H7 (cell line): ENCODE measurements at regions not wholly inside any gene's neighbourhood (a gene's known extent, or its start where the extent isn't known, plus 50 kb on each side); places are given as distances from the start of the nearest gene placed in this dataset.

Experiments
- DNase-seq: peaks from one replicate; pipeline ENCODE4 v3.0.0; 2012
- H3K27me3 ChIP-seq: 2 replicates; pipeline ENCODE4 v1.6.0; 2011; ENCODE audit warnings: mild to moderate bottlenecking, low read length; ENCODE audit not compliant: control insufficient read depth, insufficient read depth
- H3K36me3 ChIP-seq: replicated peaks from 2 replicates; pipeline ENCODE4 v1.5.1; 2011; ENCODE audit warnings: low read length; ENCODE audit not compliant: control insufficient read depth, insufficient read depth
- H3K4me3 ChIP-seq: 2 replicates; pipeline ENCODE4 v1.5.1; 2011; ENCODE audit warnings: low read depth, mild to moderate bottlenecking, control low read depth, low read length, moderate library complexity; ENCODE audit not compliant: insufficient read depth

- Histone ChIP-seq H3K36me3 (no peaks in the 10 kb centered on the region), H3K27me3 (no peaks in the 10 kb centered on the region), H3K4me3 (no peak overlapping the region)
- peak; percentile 35 for DNase-seq
Observed at GRCh38 chr2:121873864-121874263, 118.4 kb downstream of the TSN start.

DNA sequence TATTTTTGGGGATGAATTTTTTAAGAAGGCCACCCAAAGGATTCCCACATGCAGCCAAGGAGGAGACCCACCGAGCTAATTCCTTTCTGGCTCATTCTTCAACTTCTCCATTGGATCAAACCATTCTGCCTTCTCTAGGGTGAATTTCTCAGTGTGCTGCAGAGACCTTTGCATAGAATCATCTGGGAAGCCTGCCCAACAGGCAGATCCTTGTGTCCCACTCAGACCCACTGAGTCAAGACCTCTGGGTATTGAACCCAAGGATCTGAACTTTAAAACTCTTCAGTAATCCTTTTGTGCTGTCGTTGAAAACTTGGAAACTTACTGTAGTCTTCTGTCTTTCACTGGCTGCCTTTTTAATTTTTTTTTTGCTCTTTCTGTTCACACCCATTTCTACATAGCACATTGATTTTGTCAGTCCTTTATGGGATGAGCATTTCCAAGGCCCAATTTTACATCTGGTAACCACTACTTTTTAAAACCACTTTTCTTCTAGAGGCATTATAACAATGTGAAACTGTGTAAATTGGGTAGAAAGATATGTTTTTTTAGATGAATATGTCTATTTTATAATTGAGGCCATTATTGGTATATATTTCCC is 120.2 kb downstream of the TSN start:
- no peak overlapping the region for H3K4me3 ChIP-seq
- no peak for DNase-seq
- no peaks in the 10 kb centered on the region for H3K36me3 ChIP-seq
- no peaks in the 10 kb centered on the region for H3K27me3 ChIP-seq

- Histone ChIP-seq H3K36me3 (no peaks in the 10 kb centered on the region), H3K27me3 (no peaks in the 10 kb centered on the region), H3K4me3 (no peak overlapping the region)
- no peak for DNase-seq
Observed at GRCh38 chr2:121877366-121877765, 121.9 kb downstream of the TSN start.

DNA sequence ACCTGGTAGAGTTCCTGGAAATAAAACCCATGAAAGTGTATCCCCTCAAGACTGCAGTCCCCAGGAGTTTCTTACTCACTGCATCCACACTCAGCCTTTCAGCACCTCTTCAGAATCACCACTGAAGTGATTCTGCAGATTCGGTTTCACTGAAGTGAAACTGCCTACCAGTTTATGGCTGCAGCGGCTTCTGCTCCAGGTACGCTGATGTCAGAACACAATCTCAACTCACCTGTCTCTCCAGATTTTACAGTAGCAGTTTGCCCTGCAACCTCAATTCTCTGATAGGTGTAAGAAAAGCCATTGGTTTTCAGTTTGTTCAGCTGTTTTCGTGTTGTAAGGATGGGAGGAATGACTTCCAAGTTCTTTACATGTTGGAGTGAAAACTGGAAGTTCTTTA is 124.8 kb downstream of the TSN start:
- DNase-seq, result no peak

GRCh38 chr2:121881038-121881437 is 125.6 kb downstream of the TSN start:
- H3K36me3 ChIP-seq, result no peaks in the 10 kb centered on the region
- no peaks in the 10 kb centered on the region; the same call in 1 of the 2 replicates for H3K27me3 ChIP-seq
- H3K4me3 ChIP-seq, result no peak overlapping the region
- DNase-seq, result no peak

More for the DNA sequence above, 124.8 kb downstream of the TSN start:
- Histone ChIP-seq H3K27me3 (no peaks in the 10 kb centered on the region), H3K4me3 (no peak overlapping the region), H3K36me3 (no peaks in the 10 kb centered on the region)

- no peak overlapping the region for H3K4me3 ChIP-seq
- DNase-seq, result no peak
- no peaks in the 10 kb centered on the region; the same call in 1 of the 2 replicates for H3K27me3 ChIP-seq
- H3K36me3 ChIP-seq, result no peaks in the 10 kb centered on the region
Observed at GRCh38 chr2:121881950-121882349, 126.5 kb downstream of the TSN start.

DNA sequence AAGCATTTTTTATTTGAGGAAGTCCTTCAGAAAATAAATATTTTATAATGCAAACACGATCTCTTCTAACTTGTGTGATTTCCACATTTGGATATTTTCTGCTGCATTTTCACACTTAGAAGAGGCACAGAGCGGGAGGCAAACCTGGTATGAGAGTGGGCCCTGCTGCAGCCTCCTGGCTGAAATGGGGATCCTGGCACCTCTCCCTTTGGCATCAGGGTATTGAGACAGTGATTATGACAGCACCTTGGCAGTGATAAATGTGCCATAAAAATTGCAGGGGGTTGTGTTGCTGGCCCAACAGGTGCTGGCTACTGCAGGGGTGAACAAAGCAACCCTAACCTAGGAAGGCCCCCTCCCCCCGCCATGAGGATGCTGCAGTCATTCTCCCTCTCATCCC is 128.6 kb downstream of the TSN start:
- DNase-seq, result peak; percentile 39
- Histone ChIP-seq H3K4me3 (no peak overlapping the region), H3K36me3 (no peaks in the 10 kb centered on the region), H3K27me3 (no peaks in the 10 kb centered on the region; the same call in 1 of the 2 replicates)

DNA sequence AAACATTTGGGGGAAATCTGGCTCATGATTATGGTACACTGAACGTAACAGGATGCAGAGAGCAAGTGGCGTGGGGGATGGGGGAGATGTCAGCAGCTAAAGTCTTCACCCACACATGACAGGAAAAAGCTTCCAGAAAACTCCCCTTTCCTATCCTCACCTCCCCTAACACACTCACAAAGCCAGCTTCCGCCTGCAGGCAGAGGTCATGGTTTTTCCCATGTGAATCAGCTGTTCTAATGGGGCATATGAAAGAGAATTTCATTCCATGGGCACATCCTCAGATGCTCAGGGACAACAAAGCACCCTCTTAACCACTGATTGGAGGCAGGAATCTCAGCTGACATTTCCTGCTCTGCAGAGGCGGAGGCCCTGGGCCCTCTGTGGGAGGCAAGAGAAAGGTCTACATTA is 129.1 kb downstream of the TSN start:
- no peaks in the 10 kb centered on the region; the same call in 1 of the 2 replicates for H3K27me3 ChIP-seq
- H3K4me3 ChIP-seq, result no peak overlapping the region
- no peaks in the 10 kb centered on the region for H3K36me3 ChIP-seq
- peak; percentile 34 for DNase-seq

- no peak for DNase-seq
Observed at GRCh38 chr2:121886059-121886458, 130.6 kb downstream of the TSN start.

DNA sequence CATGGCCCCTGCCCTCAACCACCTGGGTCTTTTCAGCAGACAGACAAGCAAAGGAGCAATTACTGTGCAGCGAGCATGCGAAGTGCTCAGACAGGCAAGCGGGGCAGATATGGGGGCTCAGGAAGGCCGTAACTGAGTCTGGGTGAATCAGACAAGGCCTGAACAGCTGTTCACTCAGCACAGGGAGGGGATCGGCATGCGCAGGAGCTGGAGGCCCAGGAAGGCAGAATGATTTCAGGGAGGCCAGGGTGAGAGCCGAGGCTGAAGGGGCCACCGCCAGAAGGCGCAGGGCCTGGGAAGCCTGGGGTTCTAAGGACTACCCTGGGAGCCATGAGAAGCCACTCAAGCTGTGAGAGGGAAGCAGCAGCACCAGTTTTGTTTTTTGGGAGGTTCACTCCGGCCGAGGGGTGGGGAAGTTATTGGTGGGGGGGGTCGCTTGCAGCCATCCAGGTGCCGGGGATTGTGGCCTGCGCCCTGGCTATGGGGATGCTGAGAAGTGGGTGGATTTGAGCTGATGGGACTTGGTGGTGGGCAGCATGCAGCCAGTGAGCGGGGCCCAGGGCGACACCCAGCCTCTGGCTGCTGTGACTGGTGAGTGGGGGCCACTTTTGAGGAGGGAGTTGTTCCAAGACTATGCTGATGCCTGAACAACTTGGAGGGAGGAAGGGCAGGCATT is 132.2 kb downstream of the TSN start:
- no peaks in the 10 kb centered on the region; the same call in 1 of the 2 replicates for H3K27me3 ChIP-seq
- no peaks in the 10 kb centered on the region for H3K36me3 ChIP-seq
- DNase-seq, result peak; percentile 38
- no peak overlapping the region for H3K4me3 ChIP-seq

More at GRCh38 chr2:121886059-121886458, 130.6 kb downstream of the TSN start:
- Histone ChIP-seq H3K27me3 (no peaks in the 10 kb centered on the region; the same call in 1 of the 2 replicates), H3K4me3 (no peak overlapping the region), H3K36me3 (no peaks in the 10 kb centered on the region)

DNA sequence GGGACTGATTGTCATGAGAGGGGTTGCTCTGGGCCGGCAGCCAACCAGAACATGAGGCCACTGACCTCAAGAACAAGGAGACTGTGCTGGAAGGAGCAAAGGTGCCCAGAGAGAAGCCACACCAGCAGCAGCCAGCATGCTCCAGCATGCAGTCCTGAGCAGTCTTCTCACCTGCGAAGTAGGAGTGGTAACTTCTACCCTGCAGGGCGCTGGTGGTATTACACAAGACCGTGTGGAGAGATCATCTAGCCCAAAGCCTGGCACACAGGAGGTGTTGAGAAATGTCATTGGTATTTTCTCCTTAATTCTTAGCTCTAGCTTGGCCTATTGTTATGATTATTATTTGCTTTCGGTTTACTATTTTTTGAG is 132.7 kb downstream of the TSN start:
- Histone ChIP-seq H3K4me3 (no peak overlapping the region), H3K27me3 (no peaks in the 10 kb centered on the region; the same call in 1 of the 2 replicates), H3K36me3 (no peaks in the 10 kb centered on the region)
- peak; percentile 84 for DNase-seq

GRCh38 chr2:121890041-121890440 is 134.6 kb downstream of the TSN start:
- Histone ChIP-seq H3K27me3 (no peaks in the 10 kb centered on the region; the same call in 1 of the 2 replicates), H3K36me3 (no peaks in the 10 kb centered on the region), H3K4me3 (no peak overlapping the region)
- no peak for DNase-seq

DNA sequence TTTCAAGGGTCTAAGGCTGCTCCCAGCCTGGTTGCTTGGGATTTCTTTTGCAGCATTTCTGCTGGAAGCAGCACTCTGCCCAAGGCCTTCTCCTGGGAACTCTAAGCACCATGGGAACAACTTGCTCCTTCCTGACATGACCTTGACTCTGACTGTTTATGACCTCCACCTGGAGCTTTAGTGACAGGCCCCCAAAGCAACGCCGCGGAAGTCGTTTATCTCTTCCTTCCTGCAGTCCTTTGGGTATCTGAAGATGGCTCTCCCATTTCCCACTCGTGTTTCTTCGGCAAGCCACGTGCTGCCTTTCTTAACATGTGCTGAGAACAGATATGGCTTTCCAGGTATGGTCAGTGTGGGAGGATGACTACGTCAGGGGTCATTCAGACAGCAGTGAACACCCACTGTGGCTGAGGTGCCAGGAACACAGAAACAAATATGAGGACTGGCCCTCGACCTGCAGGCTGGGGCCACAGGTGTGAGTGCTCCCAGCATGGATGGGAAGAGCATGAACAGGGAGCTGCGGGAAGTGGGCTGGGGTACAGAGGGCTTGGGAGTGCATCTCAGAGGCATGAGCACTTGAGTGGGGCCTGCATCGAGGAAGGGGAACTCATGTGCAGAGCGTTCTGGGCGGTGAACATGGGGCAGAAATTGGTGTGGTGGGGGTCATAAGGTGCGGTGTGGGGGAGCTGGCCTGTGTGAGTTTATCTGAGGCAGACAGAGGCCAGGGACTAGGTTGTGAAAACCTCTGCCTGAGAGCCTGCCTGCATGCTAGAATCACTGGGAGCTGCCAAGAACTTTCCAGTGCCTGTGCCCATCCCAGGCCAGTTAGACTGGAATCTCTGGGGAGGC is 140.5 kb downstream of the TSN start:
- no peaks in the 10 kb centered on the region for H3K36me3 ChIP-seq
- DNase-seq, result no peak
- H3K27me3 ChIP-seq, result no peaks in the 10 kb centered on the region

GRCh38 chr2:121897335-121897970 is 142.0 kb downstream of the TSN start:
- Histone ChIP-seq H3K27me3 (no peaks in the 10 kb centered on the region), H3K4me3 (no peak overlapping the region), H3K36me3 (no peaks in the 10 kb centered on the region)
- DNase-seq, result peak; percentile 76

More for the DNA sequence above, 140.5 kb downstream of the TSN start:
- H3K4me3 ChIP-seq, result no peak overlapping the region
